K562 (cell line): ENCODE measurements at regions not wholly inside any gene's neighbourhood (a gene's known extent, or its start where the extent isn't known, plus 50 kb on each side); places are given as distances from the start of the nearest gene placed in this dataset.

Experiments
- CCAR2 ChIP-seq: fragments of 200-400 bp; formaldehyde crosslinking; IDR thresholded peaks from 2 replicates; pipeline ENCODE4 v1.6.1; 2017; ENCODE audit warnings: mild to moderate bottlenecking, low read depth, low read length
- CCNT2 ChIP-seq: IDR thresholded peaks from 2 replicates; pipeline ENCODE4 v1.6.1; 2011; ENCODE audit warnings: borderline replicate concordance, low read depth, mild to moderate bottlenecking, moderate library complexity, mixed read lengths, low read length; ENCODE audit not compliant: insufficient read length; ENCODE audit errors: extremely low read depth
- FOXJ2 ChIP-seq: fragments of 200-800 bp; sonication (Bioruptor generic); IDR thresholded peaks from 2 replicates; pipeline ENCODE4 v1.6.1; 2016; ENCODE audit warnings: missing genetic modification characterization, missing compliant biosample characterization
- JUNB ChIP-seq: fragments of 450-650 bp; formaldehyde crosslinking; conservative IDR thresholded peaks from 2 replicates; pipeline ENCODE4 v1.4.0; 2020; ENCODE audit warnings: mild to moderate bottlenecking
- KLF16 ChIP-seq: IDR thresholded peaks from 2 replicates; pipeline ENCODE4 v1.6.1; 2016; ENCODE audit warnings: antibody characterized with exemption
- NCOA6 ChIP-seq: fragments of 450-650 bp; IDR thresholded peaks from 2 replicates; pipeline ENCODE4 v1.6.1; 2017; ENCODE audit warnings: mild to moderate bottlenecking
- NEUROD1 ChIP-seq: fragments of 150-350 bp; IDR thresholded peaks from 2 replicates; pipeline ENCODE4 v1.6.1; 2014; ENCODE audit warnings: borderline replicate concordance, low read length, low read depth; ENCODE audit not compliant: partially characterized antibody
- NR2F6 ChIP-seq: fragments of 450-650 bp; formaldehyde crosslinking; IDR thresholded peaks from 2 replicates; pipeline ENCODE4 v1.4.0; 2020; ENCODE audit warnings: mild to moderate bottlenecking
- NUFIP1 ChIP-seq: fragments of 450-650 bp; IDR thresholded peaks from 2 replicates; pipeline ENCODE4 v1.6.1; 2018; ENCODE audit not compliant: partially characterized antibody
- POLR3A ChIP-seq: IDR thresholded peaks from 2 replicates; pipeline ENCODE4 v1.6.1; 2011; ENCODE audit warnings: borderline replicate concordance, mild to moderate bottlenecking, moderate library complexity; ENCODE audit not compliant: insufficient read length, insufficient read depth; ENCODE audit errors: extremely low read depth
- RBM25 ChIP-seq: fragments of 200-400 bp; formaldehyde crosslinking; IDR thresholded peaks from 2 replicates; pipeline ENCODE4 v1.6.1; 2018; ENCODE audit warnings: low read length, low read depth, moderate library complexity; ENCODE audit not compliant: severe bottlenecking
- SMARCB1 ChIP-seq: IDR thresholded peaks from 2 replicates; pipeline ENCODE4 v1.6.1; 2011; ENCODE audit warnings: improper control_type of control experiment, low read depth; ENCODE audit not compliant: insufficient read length
- ZNF12 ChIP-seq: sonication (generic); formaldehyde crosslinking; IDR thresholded peaks from 2 replicates; pipeline ENCODE4 v1.4.0; 2020; ENCODE audit warnings: mild to moderate bottlenecking, missing genetic modification reagents
- ZNF384 ChIP-seq: IDR thresholded peaks from 2 replicates; pipeline ENCODE4 v1.6.1; 2012; ENCODE audit warnings: low read depth, low read length, improper control_type of control experiment
- ZNF644 ChIP-seq: fragments of 200-800 bp; sonication (Bioruptor generic); IDR thresholded peaks from 2 replicates; pipeline ENCODE4 v1.6.1; 2016; ENCODE audit warnings: low read depth, missing genetic modification characterization, missing compliant biosample characterization
- TF ChIP-seq, protein P1 (sequence below): fragments of 250-450 bp; sonication (Bioruptor Pico); IDR thresholded peaks from 2 replicates; pipeline ENCODE4 v1.9.0; 2021; ENCODE audit warnings: mild to moderate bottlenecking, inconsistent platforms
- TF ChIP-seq, protein P2 (sequence below): sonication (generic); formaldehyde crosslinking; IDR thresholded peaks from 2 replicates; pipeline ENCODE4 v1.8.1; 2023; ENCODE audit warnings: mild to moderate bottlenecking, missing genetic modification reagents
- TF ChIP-seq, protein P3 (sequence below): sonication (generic); formaldehyde crosslinking; IDR thresholded peaks from 2 replicates; pipeline ENCODE4 v1.8.0; 2022; ENCODE audit warnings: mild to moderate bottlenecking, missing genetic modification reagents
- TF ChIP-seq, protein P4 (sequence below): fragments of 250-450 bp; sonication (Bioruptor Pico); IDR thresholded peaks from 2 replicates; pipeline ENCODE4 v1.4.0; 2020; ENCODE audit warnings: mild to moderate bottlenecking, moderate library complexity

DNA sequence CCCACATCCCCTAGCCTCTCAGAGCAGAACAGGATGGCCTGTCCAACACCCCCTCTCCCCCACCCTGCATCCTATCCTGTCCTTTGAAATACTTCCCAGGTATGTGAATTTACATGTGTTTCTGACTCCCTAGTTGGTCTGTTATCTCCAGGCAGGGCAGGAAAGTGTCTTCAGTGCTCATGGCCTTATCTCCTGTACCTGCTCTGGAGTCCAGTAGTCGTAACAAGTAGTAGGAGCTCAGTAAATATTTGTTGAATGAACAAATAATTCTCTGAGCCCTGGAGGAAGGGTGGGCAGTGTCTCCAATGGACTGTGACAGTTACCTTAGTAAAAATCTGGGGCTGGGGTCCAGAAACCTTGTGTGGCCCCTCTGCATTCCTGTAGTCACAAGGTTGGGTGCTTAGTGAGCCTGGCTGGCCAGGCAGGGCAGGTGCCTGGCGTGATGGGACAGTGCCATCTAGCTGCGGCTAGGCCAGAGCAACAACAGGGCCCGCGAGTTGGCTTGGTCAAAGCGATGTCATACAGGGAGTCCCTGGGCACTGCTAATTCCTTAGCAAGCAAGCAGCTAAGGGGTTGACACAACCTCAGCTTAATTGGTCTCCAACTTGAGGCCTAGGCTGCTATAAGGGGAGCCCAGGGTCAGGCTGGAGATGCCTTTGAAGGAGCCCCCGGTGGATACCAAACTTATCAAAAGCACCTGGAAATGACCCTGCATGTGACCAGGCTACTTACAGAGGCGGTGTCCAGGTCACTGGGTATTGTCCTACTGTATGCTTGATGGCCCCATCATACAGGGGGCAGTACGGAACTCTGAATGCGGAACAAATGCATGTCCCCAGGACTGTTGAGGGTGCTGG lies 89.0 kb upstream of the PPM1J start (continued):
- TF ChIP-seq FOXJ2 (tag): no peak
- no peak; the same call in 1 of the 2 replicates for TF ChIP-seq ZNF384
- TF ChIP-seq NCOA6: no peak
- TF ChIP-seq, protein P1, sequence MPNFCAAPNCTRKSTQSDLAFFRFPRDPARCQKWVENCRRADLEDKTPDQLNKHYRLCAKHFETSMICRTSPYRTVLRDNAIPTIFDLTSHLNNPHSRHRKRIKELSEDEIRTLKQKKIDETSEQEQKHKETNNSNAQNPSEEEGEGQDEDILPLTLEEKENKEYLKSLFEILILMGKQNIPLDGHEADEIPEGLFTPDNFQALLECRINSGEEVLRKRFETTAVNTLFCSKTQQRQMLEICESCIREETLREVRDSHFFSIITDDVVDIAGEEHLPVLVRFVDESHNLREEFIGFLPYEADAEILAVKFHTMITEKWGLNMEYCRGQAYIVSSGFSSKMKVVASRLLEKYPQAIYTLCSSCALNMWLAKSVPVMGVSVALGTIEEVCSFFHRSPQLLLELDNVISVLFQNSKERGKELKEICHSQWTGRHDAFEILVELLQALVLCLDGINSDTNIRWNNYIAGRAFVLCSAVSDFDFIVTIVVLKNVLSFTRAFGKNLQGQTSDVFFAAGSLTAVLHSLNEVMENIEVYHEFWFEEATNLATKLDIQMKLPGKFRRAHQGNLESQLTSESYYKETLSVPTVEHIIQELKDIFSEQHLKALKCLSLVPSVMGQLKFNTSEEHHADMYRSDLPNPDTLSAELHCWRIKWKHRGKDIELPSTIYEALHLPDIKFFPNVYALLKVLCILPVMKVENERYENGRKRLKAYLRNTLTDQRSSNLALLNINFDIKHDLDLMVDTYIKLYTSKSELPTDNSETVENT: no peak
- no peak for TF ChIP-seq NUFIP1
- TF ChIP-seq RBM25: no peak
- TF ChIP-seq, protein P2, sequence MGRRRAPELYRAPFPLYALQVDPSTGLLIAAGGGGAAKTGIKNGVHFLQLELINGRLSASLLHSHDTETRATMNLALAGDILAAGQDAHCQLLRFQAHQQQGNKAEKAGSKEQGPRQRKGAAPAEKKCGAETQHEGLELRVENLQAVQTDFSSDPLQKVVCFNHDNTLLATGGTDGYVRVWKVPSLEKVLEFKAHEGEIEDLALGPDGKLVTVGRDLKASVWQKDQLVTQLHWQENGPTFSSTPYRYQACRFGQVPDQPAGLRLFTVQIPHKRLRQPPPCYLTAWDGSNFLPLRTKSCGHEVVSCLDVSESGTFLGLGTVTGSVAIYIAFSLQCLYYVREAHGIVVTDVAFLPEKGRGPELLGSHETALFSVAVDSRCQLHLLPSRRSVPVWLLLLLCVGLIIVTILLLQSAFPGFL (CRISPR knock-in tag): no peak
- no peak for TF ChIP-seq CCAR2
- TF ChIP-seq, protein P3, sequence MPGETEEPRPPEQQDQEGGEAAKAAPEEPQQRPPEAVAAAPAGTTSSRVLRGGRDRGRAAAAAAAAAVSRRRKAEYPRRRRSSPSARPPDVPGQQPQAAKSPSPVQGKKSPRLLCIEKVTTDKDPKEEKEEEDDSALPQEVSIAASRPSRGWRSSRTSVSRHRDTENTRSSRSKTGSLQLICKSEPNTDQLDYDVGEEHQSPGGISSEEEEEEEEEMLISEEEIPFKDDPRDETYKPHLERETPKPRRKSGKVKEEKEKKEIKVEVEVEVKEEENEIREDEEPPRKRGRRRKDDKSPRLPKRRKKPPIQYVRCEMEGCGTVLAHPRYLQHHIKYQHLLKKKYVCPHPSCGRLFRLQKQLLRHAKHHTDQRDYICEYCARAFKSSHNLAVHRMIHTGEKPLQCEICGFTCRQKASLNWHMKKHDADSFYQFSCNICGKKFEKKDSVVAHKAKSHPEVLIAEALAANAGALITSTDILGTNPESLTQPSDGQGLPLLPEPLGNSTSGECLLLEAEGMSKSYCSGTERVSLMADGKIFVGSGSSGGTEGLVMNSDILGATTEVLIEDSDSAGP (CRISPR knock-in tag): no peak
- TF ChIP-seq NEUROD1: peak; percentile 21
- no peak for TF ChIP-seq NR2F6 (CRISPR knock-in tag)
- TF ChIP-seq ZNF12 (CRISPR knock-in tag): no peak
- no peak for TF ChIP-seq POLR3A
- TF ChIP-seq KLF16: no peak
- TF ChIP-seq, protein P4, sequence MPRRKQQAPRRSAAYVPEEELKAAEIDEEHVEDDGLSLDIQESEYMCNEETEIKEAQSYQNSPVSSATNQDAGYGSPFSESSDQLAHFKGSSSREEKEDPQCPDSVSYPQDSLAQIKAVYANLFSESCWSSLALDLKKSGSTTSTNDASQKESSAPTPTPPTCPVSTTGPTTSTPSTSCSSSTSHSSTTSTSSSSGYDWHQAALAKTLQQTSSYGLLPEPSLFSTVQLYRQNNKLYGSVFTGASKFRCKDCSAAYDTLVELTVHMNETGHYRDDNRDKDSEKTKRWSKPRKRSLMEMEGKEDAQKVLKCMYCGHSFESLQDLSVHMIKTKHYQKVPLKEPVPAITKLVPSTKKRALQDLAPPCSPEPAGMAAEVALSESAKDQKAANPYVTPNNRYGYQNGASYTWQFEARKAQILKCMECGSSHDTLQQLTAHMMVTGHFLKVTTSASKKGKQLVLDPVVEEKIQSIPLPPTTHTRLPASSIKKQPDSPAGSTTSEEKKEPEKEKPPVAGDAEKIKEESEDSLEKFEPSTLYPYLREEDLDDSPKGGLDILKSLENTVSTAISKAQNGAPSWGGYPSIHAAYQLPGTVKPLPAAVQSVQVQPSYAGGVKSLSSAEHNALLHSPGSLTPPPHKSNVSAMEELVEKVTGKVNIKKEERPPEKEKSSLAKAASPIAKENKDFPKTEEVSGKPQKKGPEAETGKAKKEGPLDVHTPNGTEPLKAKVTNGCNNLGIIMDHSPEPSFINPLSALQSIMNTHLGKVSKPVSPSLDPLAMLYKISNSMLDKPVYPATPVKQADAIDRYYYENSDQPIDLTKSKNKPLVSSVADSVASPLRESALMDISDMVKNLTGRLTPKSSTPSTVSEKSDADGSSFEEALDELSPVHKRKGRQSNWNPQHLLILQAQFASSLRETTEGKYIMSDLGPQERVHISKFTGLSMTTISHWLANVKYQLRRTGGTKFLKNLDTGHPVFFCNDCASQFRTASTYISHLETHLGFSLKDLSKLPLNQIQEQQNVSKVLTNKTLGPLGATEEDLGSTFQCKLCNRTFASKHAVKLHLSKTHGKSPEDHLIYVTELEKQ (CRISPR knock-in tag): no peak
- TF ChIP-seq CCNT2: no peak
- TF ChIP-seq JUNB: no peak
- TF ChIP-seq ZNF644 (tag): no peak
- TF ChIP-seq SMARCB1: no peak
